Activated T-helper 17 cell treated with anti-CD3 and anti-CD28 coated beads, Interleukin-2, amount 50 U/mL, for 72 hours (primary cell): ENCODE measurements at regions not wholly inside any gene's neighbourhood (a gene's known extent, or its start where the extent isn't known, plus 50 kb on each side); places are given as distances from the start of the nearest gene placed in this dataset.

ENCODE experiments used
- ATAC-seq: fragments of 150-1000 bp; cut with Tn5 transposase; replicated peaks from 2 replicates; pipeline ENCODE4 v1.10.0; 2021; ENCODE audit warnings: mild to moderate bottlenecking, moderate library complexity
- H3K27ac Mint-ChIP-seq: one replicate; pipeline ENCODE4 v1.8.0; 2022; ENCODE audit warnings: mixed read lengths
- H3K27me3 Mint-ChIP-seq: one replicate; pipeline ENCODE4 v1.8.0; 2022; ENCODE audit warnings: mixed read lengths
- H3K36me3 Mint-ChIP-seq: one replicate; pipeline ENCODE4 v1.8.0; 2022; ENCODE audit warnings: low read depth, mild to moderate bottlenecking, mixed read lengths
- H3K4me1 Mint-ChIP-seq: one replicate; pipeline ENCODE4 v1.8.0; 2022; ENCODE audit warnings: mixed read lengths
- H3K4me3 Mint-ChIP-seq: one replicate; pipeline ENCODE4 v1.8.0; 2022; ENCODE audit warnings: mild to moderate bottlenecking, mixed read lengths
- H3K9me3 Mint-ChIP-seq: one replicate; pipeline ENCODE4 v1.8.0; 2022; ENCODE audit warnings: mixed read lengths

- no peak for ATAC-seq
- Mint-ChIP-seq H3K4me1 (no peaks in the 10 kb centered on the region), H3K27ac (no peak overlapping the region), H3K9me3 (no peaks in the 10 kb centered on the region), H3K36me3 (no peaks in the 10 kb centered on the region), H3K4me3 (no peak overlapping the region), H3K27me3 (peaks cover 3% of the 10 kb centered on the region)
Measured at GRCh38 chr9:19732441-19732951, 56.3 kb downstream of the SLC24A2 start.

DNA sequence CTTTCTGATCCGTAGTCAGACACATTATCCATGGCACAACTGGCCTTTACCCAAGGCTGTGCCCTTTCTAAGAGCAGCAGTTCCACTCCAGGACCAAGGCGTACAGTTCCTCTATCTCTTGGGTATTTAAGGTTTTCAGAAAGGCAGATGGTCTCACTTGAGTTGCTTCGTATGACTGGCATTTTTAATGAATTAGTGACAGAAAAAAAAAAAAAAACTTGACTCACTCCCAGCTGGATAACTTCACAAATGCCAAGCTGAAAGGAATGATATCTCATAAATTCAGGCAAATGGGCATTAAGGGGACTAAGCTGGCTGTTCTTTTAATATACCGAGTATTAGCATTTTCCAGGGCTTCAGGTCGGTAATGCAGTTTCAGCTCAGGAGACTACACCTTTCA is 60.7 kb downstream of the SLC24A2 start:
- no peaks in the 10 kb centered on the region for H3K27me3 Mint-ChIP-seq
- ATAC-seq = no peak
- no peaks in the 10 kb centered on the region for H3K36me3 Mint-ChIP-seq
- H3K4me1 Mint-ChIP-seq = no peaks in the 10 kb centered on the region
- no peak overlapping the region for H3K4me3 Mint-ChIP-seq
- no peaks in the 10 kb centered on the region for H3K9me3 Mint-ChIP-seq
- no peak overlapping the region for H3K27ac Mint-ChIP-seq

DNA sequence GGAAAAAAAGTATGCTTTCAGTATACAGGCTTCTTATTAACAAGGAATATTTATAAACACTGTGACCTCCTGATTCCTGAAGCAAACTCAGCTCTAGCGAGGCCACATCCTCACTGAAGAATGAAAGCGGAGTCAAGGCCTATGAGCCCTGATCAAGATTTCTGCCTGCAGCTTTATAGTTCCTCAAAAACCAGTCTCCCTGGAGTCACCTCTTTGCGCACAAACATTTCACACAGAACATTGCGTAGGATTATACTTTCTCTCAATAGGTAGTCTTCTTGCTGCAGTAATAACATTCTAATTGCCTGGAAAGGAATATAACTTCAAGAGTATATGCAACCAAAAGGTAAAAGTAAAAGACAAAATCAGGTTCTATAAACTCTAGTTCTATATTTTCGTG is 62.9 kb downstream of the SLC24A2 start:
- H3K4me1 Mint-ChIP-seq = no peaks in the 10 kb centered on the region
- H3K27ac Mint-ChIP-seq = no peak overlapping the region
- H3K36me3 Mint-ChIP-seq = no peaks in the 10 kb centered on the region
- no peak overlapping the region for H3K4me3 Mint-ChIP-seq
- H3K9me3 Mint-ChIP-seq = no peaks in the 10 kb centered on the region
- ATAC-seq = no peak
- peaks cover 3% of the 10 kb centered on the region for H3K27me3 Mint-ChIP-seq

DNA sequence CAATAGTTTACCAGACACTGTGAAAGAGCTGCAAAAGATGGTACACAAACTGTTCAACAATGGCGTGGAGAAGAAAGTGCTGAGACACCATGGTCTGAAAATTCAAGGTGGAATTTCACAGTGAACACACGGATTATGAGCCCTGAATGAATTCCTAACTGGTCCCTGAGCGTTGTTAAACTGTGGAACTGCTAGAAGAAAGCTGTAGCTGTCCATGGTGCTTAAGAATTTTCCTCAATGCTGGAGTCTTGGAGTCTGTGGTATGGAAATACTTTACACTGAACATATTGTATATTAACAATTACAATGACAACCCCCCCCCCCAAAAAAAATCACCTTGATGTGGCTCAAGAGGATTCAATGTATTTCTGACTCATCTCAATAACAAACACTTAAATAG is 68.5 kb downstream of the SLC24A2 start:
- Mint-ChIP-seq H3K27me3 (peaks cover 11% of the 10 kb centered on the region), H3K4me3 (no peak overlapping the region), H3K9me3 (no peaks in the 10 kb centered on the region), H3K4me1 (no peaks in the 10 kb centered on the region), H3K27ac (no peak overlapping the region), H3K36me3 (no peaks in the 10 kb centered on the region)
- ATAC-seq = no peak

- Mint-ChIP-seq H3K36me3 (no peaks in the 10 kb centered on the region), H3K9me3 (no peaks in the 10 kb centered on the region), H3K27me3 (peaks cover 6% of the 10 kb centered on the region), H3K27ac (no peak overlapping the region), H3K4me3 (no peak overlapping the region), H3K4me1 (no peaks in the 10 kb centered on the region)
- ATAC-seq = no peak
Measured at GRCh38 chr9:19703702-19704101, 85.1 kb downstream of the SLC24A2 start.

DNA sequence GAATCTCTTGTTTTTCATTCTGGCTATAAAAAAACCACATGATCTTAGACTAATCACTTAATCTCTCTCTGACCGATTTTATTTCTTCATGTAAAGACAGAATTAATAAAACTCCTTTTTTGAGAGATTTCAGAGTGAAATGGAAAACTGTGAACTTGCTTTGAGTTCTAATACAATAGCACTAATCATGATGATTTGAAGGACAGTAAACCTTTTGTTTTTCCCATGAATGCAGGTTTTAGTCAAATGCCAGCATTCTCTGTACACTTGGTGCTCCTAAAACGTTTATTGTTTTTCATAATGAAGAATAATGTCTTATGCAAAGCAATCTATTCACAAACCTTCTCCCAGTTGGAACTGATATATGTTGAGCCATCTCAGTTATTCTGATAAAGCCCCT is 86.8 kb downstream of the SLC24A2 start:
- H3K4me1 Mint-ChIP-seq = no peaks in the 10 kb centered on the region

DNA sequence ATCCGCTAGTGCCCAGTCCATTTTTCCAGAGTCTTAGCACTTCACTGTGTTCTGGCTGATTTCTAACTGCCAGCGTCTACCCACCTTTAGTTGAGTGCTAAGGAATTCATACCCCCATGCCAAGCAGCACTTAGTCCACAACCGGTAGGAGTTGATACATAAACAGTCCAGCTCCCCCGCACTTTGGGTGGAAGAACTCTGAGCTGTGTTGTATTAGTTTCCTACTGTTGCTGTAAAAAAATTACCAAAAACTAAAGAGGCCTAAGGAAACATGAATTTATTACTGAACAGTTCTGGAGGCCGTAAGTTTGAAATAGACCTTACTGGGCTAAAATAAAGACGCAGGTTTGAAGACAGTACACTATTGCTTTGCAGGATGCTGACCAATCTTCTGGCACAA is 87.6 kb downstream of the SLC24A2 start:
- Mint-ChIP-seq H3K4me1 (no peaks in the 10 kb centered on the region), H3K27me3 (peaks cover 6% of the 10 kb centered on the region), H3K27ac (no peak overlapping the region), H3K4me3 (no peak overlapping the region), H3K36me3 (no peaks in the 10 kb centered on the region), H3K9me3 (no peaks in the 10 kb centered on the region)
- ATAC-seq = no peak

More for the DNA sequence above, 86.8 kb downstream of the SLC24A2 start:
- Mint-ChIP-seq H3K9me3 (no peaks in the 10 kb centered on the region), H3K4me3 (no peak overlapping the region), H3K36me3 (no peaks in the 10 kb centered on the region), H3K27me3 (peaks cover 6% of the 10 kb centered on the region), H3K27ac (no peak overlapping the region)
- ATAC-seq = no peak

DNA sequence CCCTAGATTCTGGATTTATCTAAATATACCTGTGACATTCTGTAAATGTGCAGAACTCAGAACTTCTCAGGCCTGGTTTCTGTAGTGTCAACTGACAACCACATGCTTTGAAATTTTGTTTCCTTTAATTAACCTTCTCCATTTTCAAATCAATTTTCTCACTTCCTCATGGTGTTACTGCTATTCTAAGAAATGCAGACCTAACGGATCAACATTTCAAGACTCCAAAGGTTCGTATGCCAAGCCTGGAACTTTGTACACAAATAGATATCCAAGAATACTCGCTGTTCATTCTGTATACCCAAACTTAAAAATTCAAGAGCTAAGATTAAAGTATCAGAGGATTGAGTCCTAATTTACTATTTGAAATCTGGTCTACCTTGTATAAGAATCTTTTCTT is 88.1 kb downstream of the SLC24A2 start:
- ATAC-seq = no peak
- H3K27me3 Mint-ChIP-seq = peaks cover 6% of the 10 kb centered on the region
- H3K9me3 Mint-ChIP-seq = no peaks in the 10 kb centered on the region
- H3K4me1 Mint-ChIP-seq = no peaks in the 10 kb centered on the region
- H3K4me3 Mint-ChIP-seq = no peak overlapping the region
- no peak overlapping the region for H3K27ac Mint-ChIP-seq
- H3K36me3 Mint-ChIP-seq = no peaks in the 10 kb centered on the region

DNA sequence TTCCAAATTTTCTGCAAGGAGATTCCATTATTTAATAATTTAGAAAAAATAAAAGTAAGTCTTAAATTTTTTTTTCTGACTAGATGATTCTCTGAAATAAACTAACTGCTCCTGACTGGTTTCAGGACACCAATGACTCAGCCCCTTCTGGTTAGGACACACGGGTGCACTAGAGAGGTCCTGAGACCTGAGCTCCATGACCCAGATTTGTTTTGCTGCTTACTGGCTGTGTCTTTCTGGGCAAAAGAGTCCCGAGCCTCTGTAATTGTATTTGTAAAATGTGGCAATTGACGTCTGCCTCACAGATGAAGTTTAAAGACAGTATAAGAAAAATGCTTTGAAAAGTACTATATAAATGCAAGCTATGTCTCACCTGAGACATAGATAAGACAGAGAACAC is 89.1 kb downstream of the SLC24A2 start:
- Mint-ChIP-seq H3K36me3 (no peaks in the 10 kb centered on the region), H3K4me3 (no peak overlapping the region), H3K27me3 (peaks cover 6% of the 10 kb centered on the region), H3K27ac (no peak overlapping the region), H3K4me1 (no peaks in the 10 kb centered on the region), H3K9me3 (no peaks in the 10 kb centered on the region)
- no peak for ATAC-seq

DNA sequence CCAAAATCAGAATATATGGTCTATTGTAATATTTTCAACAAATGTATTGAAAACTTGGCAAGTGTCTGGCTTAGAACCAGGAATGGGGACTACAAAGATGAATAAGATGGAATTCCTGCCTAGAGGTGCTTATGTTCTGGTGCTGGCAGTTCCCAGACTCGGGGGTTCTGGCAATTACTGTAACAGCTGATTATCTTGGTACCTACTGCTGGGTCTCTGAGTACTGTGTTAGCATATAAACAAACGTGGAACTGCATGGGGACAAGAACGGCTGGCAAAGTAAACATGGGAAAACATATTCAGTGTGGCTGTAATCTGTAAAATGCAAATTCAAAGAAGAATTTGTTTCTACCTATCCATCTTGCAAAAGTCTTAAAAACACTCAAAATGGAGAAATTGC is 89.9 kb downstream of the SLC24A2 start:
- Mint-ChIP-seq H3K4me3 (no peak overlapping the region), H3K4me1 (no peaks in the 10 kb centered on the region), H3K9me3 (no peaks in the 10 kb centered on the region), H3K27me3 (peaks cover 1% of the 10 kb centered on the region), H3K27ac (no peak overlapping the region), H3K36me3 (no peaks in the 10 kb centered on the region)
- no peak for ATAC-seq

DNA sequence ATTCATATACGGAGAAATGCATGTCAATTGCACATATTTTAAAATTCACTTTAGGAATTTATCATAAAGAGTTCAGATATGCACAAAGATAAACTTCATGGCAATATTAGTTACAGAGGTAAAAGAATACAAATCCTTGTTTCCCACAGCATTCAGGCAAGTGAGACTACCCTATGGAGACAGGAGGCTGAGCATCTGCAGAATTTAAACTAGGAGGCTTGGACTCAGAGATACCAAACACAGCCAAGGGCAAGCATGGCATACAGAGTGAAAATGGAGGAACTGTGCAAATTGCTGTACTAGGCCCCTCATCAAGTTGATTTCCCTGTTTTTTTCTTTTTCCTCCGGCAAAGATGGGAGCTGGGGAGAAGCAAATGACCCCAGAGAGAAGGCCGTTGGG is 94.2 kb downstream of the SLC24A2 start:
- H3K4me1 Mint-ChIP-seq = no peaks in the 10 kb centered on the region
- no peak overlapping the region for H3K4me3 Mint-ChIP-seq
- H3K9me3 Mint-ChIP-seq = no peaks in the 10 kb centered on the region
- no peak overlapping the region for H3K27ac Mint-ChIP-seq
- ATAC-seq = no peak
- H3K36me3 Mint-ChIP-seq = no peaks in the 10 kb centered on the region
- H3K27me3 Mint-ChIP-seq = no peaks in the 10 kb centered on the region

GRCh38 chr9:19690128-19690527 is 98.7 kb downstream of the SLC24A2 start:
- Mint-ChIP-seq H3K4me1 (no peaks in the 10 kb centered on the region), H3K27me3 (no peaks in the 10 kb centered on the region), H3K27ac (no peak overlapping the region), H3K36me3 (no peaks in the 10 kb centered on the region), H3K4me3 (no peak overlapping the region), H3K9me3 (peaks cover 8% of the 10 kb centered on the region)
- no peak for ATAC-seq

GRCh38 chr9:19689328-19690101 is 99.3 kb downstream of the SLC24A2 start:
- no peak overlapping the region for H3K27ac Mint-ChIP-seq
- no peak for ATAC-seq
- no peaks in the 10 kb centered on the region for H3K36me3 Mint-ChIP-seq
- peaks cover 11% of the 10 kb centered on the region for H3K9me3 Mint-ChIP-seq
- no peak overlapping the region for H3K4me3 Mint-ChIP-seq
- no peaks in the 10 kb centered on the region for H3K4me1 Mint-ChIP-seq
- H3K27me3 Mint-ChIP-seq = no peaks in the 10 kb centered on the region

DNA sequence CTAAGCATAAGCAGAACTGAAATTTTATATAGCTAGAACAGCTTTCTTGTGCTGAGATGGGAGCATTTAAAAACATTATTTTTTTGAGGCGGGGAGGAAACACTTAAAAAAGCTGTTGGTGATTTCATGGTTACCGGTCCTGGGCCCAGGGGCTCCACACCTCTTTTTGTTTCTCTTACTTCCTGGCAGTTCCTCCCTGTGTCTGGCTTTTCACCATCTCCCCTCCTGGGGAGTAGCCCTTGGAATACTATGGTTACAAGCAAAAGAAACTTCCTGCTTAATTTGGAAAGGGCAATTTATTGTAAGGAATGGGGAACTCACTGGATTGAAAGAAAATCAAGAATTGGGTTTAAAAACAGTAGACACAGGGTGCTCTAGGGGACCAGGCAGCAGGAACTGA is 105.1 kb downstream of the SLC24A2 start:
- no peaks in the 10 kb centered on the region for H3K36me3 Mint-ChIP-seq
- H3K4me3 Mint-ChIP-seq = no peak overlapping the region
- no peaks in the 10 kb centered on the region for H3K27me3 Mint-ChIP-seq
- no peak overlapping the region for H3K27ac Mint-ChIP-seq
- peaks cover 11% of the 10 kb centered on the region for H3K9me3 Mint-ChIP-seq
- ATAC-seq = no peak
- H3K4me1 Mint-ChIP-seq = no peaks in the 10 kb centered on the region

- no peaks in the 10 kb centered on the region for H3K36me3 Mint-ChIP-seq
- peaks cover 11% of the 10 kb centered on the region for H3K9me3 Mint-ChIP-seq
- H3K4me1 Mint-ChIP-seq = no peaks in the 10 kb centered on the region
- H3K4me3 Mint-ChIP-seq = no peak overlapping the region
- H3K27ac Mint-ChIP-seq = no peak overlapping the region
- no peaks in the 10 kb centered on the region for H3K27me3 Mint-ChIP-seq
- ATAC-seq = no peak
Measured at GRCh38 chr9:19682397-19682796, 106.4 kb downstream of the SLC24A2 start.

DNA sequence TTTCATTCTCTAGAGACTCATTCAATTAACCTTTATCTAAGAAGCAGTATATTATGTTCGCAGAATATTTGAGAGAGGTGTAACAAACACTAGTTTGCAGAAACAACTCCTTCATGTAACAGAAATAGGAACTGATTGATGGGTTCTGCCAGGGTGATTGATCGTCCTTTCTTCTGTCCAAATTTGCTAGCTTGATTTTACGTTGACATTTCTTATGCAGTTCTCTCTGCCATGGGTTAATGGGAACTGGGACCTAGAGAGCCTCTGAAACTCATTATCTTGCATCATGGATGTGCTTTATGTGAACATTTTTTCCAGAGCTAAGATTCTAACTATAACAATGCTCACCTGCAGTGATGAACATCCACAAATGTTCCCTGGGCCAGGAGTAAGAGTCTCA is 107.0 kb downstream of the SLC24A2 start:
- H3K36me3 Mint-ChIP-seq = no peaks in the 10 kb centered on the region
- peaks cover 4% of the 10 kb centered on the region for H3K27me3 Mint-ChIP-seq
- H3K4me1 Mint-ChIP-seq = no peaks in the 10 kb centered on the region
- H3K4me3 Mint-ChIP-seq = no peak overlapping the region
- peaks cover 11% of the 10 kb centered on the region for H3K9me3 Mint-ChIP-seq
- no peak for ATAC-seq
- no peak overlapping the region for H3K27ac Mint-ChIP-seq
